ENCODE measurements at regions not wholly inside any gene's neighbourhood (a gene's known extent, or its start where the extent isn't known, plus 50 kb on each side); places are given as distances from the start of the nearest gene placed in this dataset.
"Not testable (repeated sequence)": the region's sequence is repeated elsewhere in the genome, so short reads cannot be mapped to it uniquely, and the experiment has no call there.

GRCh38 chr14:105865904-105866840, 339.8 kb downstream of the TMEM121 start:
- DNase-seq (ENCODE audit: low read depth in 2 of 3, low spot score in 1 of 3), result no peak

GRCh38 chr14:105866841-105867321, 340.5 kb downstream of the TMEM121 start:
- DNase-seq (ENCODE audit: low read depth in 2 of 3, low spot score in 1 of 3), result no peak

- no peak for DNase-seq (ENCODE audit: low read depth in 2 of 3, low spot score in 1 of 3)
Measured at GRCh38 chr14:105867961-105868599, 341.7 kb downstream of the TMEM121 start.

- DNase-seq (ENCODE audit: low read depth in 2 of 3, low spot score in 1 of 3), result no peak
Measured at GRCh38 chr14:105871590-105871989, 345.2 kb downstream of the TMEM121 start.

GRCh38 chr14:105873870-105874512, 347.6 kb downstream of the TMEM121 start:
- DNase-seq (ENCODE audit: low read depth in 2 of 3, low spot score in 1 of 3), result no peak

GRCh38 chr14:105876158-105876557, 349.8 kb downstream of the TMEM121 start:
- DNase-seq (ENCODE audit: low read depth in 2 of 3, low spot score in 1 of 3), result no peak

- DNase-seq (ENCODE audit: low read depth in 2 of 3, low spot score in 1 of 3), result no peak
Measured at GRCh38 chr14:105876829-105877228, 350.4 kb downstream of the TMEM121 start.

- DNase-seq (ENCODE audit: low read depth in 2 of 3, low spot score in 1 of 3), result no peak
Measured at GRCh38 chr14:105877645-105878044, 351.3 kb downstream of the TMEM121 start.

GRCh38 chr14:105878125-105878524, 351.7 kb downstream of the TMEM121 start:
- DNase-seq (ENCODE audit: low read depth in 2 of 3, low spot score in 1 of 3), result no peak

- no peak for DNase-seq (ENCODE audit: low read depth in 2 of 3, low spot score in 1 of 3)
Measured at GRCh38 chr14:105878554-105878953, 352.2 kb downstream of the TMEM121 start.

- DNase-seq (ENCODE audit: low read depth in 2 of 3, low spot score in 1 of 3), result no peak
Measured at GRCh38 chr14:105879503-105879866, 353.1 kb downstream of the TMEM121 start.

GRCh38 chr14:105879867-105880561, 353.6 kb downstream of the TMEM121 start:
- no peak for DNase-seq (ENCODE audit: low read depth in 2 of 3, low spot score in 1 of 3)

- no peak for DNase-seq (ENCODE audit: low read depth in 2 of 3, low spot score in 1 of 3)
Measured at GRCh38 chr14:105880616-105881015, 354.2 kb downstream of the TMEM121 start.

GRCh38 chr14:105881021-105881930, 354.9 kb downstream of the TMEM121 start:
- DNase-seq (ENCODE audit: low read depth in 2 of 3, low spot score in 1 of 3), result no peak

GRCh38 chr14:105882011-105882410, 355.6 kb downstream of the TMEM121 start:
- not testable (repeated sequence) for DNase-seq (ENCODE audit: low read depth in 2 of 3, low spot score in 1 of 3)

GRCh38 chr14:105882626-105883025, 356.2 kb downstream of the TMEM121 start:
- no peak for DNase-seq (ENCODE audit: low read depth in 2 of 3, low spot score in 1 of 3)

GRCh38 chr14:105883066-105884005, 357.0 kb downstream of the TMEM121 start:
- DNase-seq (ENCODE audit: low read depth in 2 of 3, low spot score in 1 of 3), result no peak

- DNase-seq (ENCODE audit: low read depth in 2 of 3, low spot score in 1 of 3), result not testable (repeated sequence)
Measured at GRCh38 chr14:105884192-105884807, 357.9 kb downstream of the TMEM121 start.

Data from stimulated activated CD4-positive, alpha-beta T cell treated with anti-CD3 and anti-CD28 coated beads, Interleukin-12 subunit alpha, Interleukin-12 subunit beta, amount 100 ng/mL, for 48 hours (primary cell).